Chondrocyte (in vitro differentiated cells): ENCODE measurements at regions not wholly inside any gene's neighbourhood (a gene's known extent, or its start where the extent isn't known, plus 50 kb on each side); places are given as distances from the start of the nearest gene placed in this dataset.
"Not testable (repeated sequence)": the region's sequence is repeated elsewhere in the genome, so short reads cannot be mapped to it uniquely, and the experiment has no call there.

Experiments used
- DNase-seq: peaks from one replicate; pipeline ENCODE4 v3.0.0; 2021; ENCODE audit warnings: mixed read lengths, low spot score
- H3K27ac Mint-ChIP-seq: one replicate; pipeline ENCODE4 v1.8.0; 2021; ENCODE audit warnings: mild to moderate bottlenecking, moderate library complexity, mixed read lengths; ENCODE audit not compliant: unreplicated experiment
- H3K27me3 Mint-ChIP-seq: 2 replicates; pipeline ENCODE4 v1.8.0; 2021; ENCODE audit warnings: low read depth, mixed read lengths
- H3K36me3 Mint-ChIP-seq: 2 replicates; pipeline ENCODE4 v1.8.0; 2021; ENCODE audit warnings: low read depth, mixed read lengths
- H3K4me1 Mint-ChIP-seq: 2 replicates; pipeline ENCODE4 v1.8.0; 2021; ENCODE audit warnings: low read depth, mild to moderate bottlenecking, mixed read lengths
- H3K4me3 Mint-ChIP-seq: one replicate; pipeline ENCODE4 v1.8.0; 2021; ENCODE audit warnings: mild to moderate bottlenecking, moderate library complexity, mixed read lengths; ENCODE audit not compliant: unreplicated experiment
- H3K9me3 Mint-ChIP-seq: 2 replicates; pipeline ENCODE4 v1.8.0; 2021; ENCODE audit warnings: low read depth, mixed read lengths
- CTCF ChIP-seq: fragments of 200-600 bp; sonication (generic); IDR thresholded peaks from 2 replicates; pipeline ENCODE4 v1.5.0; 2021; ENCODE audit warnings: antibody characterized with exemption, mild to moderate bottlenecking, moderate library complexity

- no peak overlapping the region for H3K27ac Mint-ChIP-seq
- H3K4me3 Mint-ChIP-seq: no peak overlapping the region
- peaks cover 3% of the 10 kb centered on the region for H3K9me3 Mint-ChIP-seq
- no peaks in the 10 kb centered on the region for H3K36me3 Mint-ChIP-seq
- no peaks in the 10 kb centered on the region for H3K4me1 Mint-ChIP-seq
- DNase-seq: no peak
- TF ChIP-seq CTCF: no peak
- peaks cover 5% of the 10 kb centered on the region for H3K27me3 Mint-ChIP-seq
Measured at GRCh38 chr5:13581132-13581531, 363.4 kb downstream of the DNAH5 start.

DNA sequence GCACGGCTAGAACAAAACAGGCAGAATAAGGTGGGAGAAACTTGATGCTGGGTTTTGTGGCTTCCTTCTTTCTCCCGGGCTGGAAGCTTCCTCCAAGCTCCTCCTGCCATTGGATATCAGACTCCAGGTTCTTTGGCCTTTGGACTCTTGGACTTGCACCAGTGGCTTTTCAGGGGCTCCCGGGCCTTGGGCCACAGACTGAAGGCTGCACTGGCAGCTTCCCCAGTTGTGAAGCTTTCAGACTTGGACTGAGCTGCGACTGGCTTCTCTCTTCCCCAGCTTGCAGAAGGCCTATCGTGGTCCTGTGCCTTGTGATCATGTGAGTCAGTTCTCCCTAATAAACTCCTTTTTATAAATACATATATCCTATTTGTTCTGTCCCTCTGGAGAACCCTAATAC is 364.4 kb downstream of the DNAH5 start:
- H3K9me3 Mint-ChIP-seq: peaks cover 3% of the 10 kb centered on the region
- no peak overlapping the region for H3K4me3 Mint-ChIP-seq
- H3K27ac Mint-ChIP-seq: no peak overlapping the region
- H3K27me3 Mint-ChIP-seq: peaks cover 1% of the 10 kb centered on the region
- TF ChIP-seq CTCF: no peak
- H3K4me1 Mint-ChIP-seq: no peaks in the 10 kb centered on the region
- no peaks in the 10 kb centered on the region for H3K36me3 Mint-ChIP-seq
- no peak for DNase-seq

GRCh38 chr5:13579091-13579490 is 365.4 kb downstream of the DNAH5 start:
- H3K27ac Mint-ChIP-seq, H3K27me3 Mint-ChIP-seq, H3K36me3 Mint-ChIP-seq, H3K4me3 Mint-ChIP-seq, H3K4me1 Mint-ChIP-seq, DNase-seq, H3K9me3 Mint-ChIP-seq: not testable (repeated sequence)

- not testable (repeated sequence) for DNase-seq, H3K27me3 Mint-ChIP-seq, H3K9me3 Mint-ChIP-seq, H3K27ac Mint-ChIP-seq, H3K4me3 Mint-ChIP-seq, H3K4me1 Mint-ChIP-seq, H3K36me3 Mint-ChIP-seq
Measured at GRCh38 chr5:13578311-13579039, 366.0 kb downstream of the DNAH5 start.

- Mint-ChIP-seq H3K4me1 (no peaks in the 10 kb centered on the region), H3K27me3 (peaks cover 7% of the 10 kb centered on the region), H3K4me3 (no peak overlapping the region), H3K9me3 (peaks cover 3% of the 10 kb centered on the region), H3K36me3 (no peaks in the 10 kb centered on the region), H3K27ac (no peak overlapping the region)
- no peak for DNase-seq
- no peak for TF ChIP-seq CTCF
Measured at GRCh38 chr5:13574574-13574973, 369.9 kb downstream of the DNAH5 start.

- Mint-ChIP-seq H3K9me3 (no peaks in the 10 kb centered on the region), H3K4me3 (no peak overlapping the region), H3K27me3 (peaks cover 5% of the 10 kb centered on the region), H3K36me3 (no peaks in the 10 kb centered on the region), H3K4me1 (no peaks in the 10 kb centered on the region), H3K27ac (peak overlapping the region; percentile 45)
- no peak for DNase-seq
- no peak for TF ChIP-seq CTCF
Measured at GRCh38 chr5:13572163-13572562, 372.3 kb downstream of the DNAH5 start.
